Heart left ventricle (tissue), 16 donors: ENCODE measurements at regions not wholly inside any gene's neighbourhood (a gene's known extent, or its start where the extent isn't known, plus 50 kb on each side); places are given as distances from the start of the nearest gene placed in this dataset.

ENCODE experiments used
- ATAC-seq, 4 donors: fragments of 200-7000 bp; cut with Tn5 transposase; one replicate each; pipeline ENCODE4 v1.9.1; 2020 to 2022; ENCODE audit warnings: moderate library complexity in 4 of 4, mild to moderate bottlenecking in 3 of 4, moderate number of reproducible peaks in 1 of 4
- DNase-seq, 5 donors: peaks; one replicate each; pipeline ENCODE4 v3.0.0-alpha.2; 2020
- H3K27ac ChIP-seq, 12 donors: fragments of 200-600 bp; sonication (generic) in 4 of 12; one replicate each; pipeline versions ENCODE4 v1.5.0 to v1.8.0; 2016 to 2022; ENCODE audit warnings: mild to moderate bottlenecking in 2 of 12
- H3K27me3 ChIP-seq, 9 donors: fragments of 200-600 bp; sonication (generic) in 2 of 9; one replicate each; pipeline versions ENCODE4 v1.5.1 to v1.8.0; 2016 to 2022; ENCODE audit warnings: mild to moderate bottlenecking in 3 of 9
- H3K36me3 ChIP-seq, 9 donors: fragments of 200-600 bp; sonication (generic) in 2 of 9; one replicate each; pipeline versions ENCODE4 v1.5.0 to v1.8.0; 2018 to 2022; ENCODE audit warnings: mild to moderate bottlenecking in 2 of 9
- H3K4me1 ChIP-seq, 12 donors: fragments of 200-600 bp; sonication (generic) in 4 of 12; one replicate each; pipeline versions ENCODE4 v1.5.0 to v1.8.0; 2016 to 2022; ENCODE audit warnings: mild to moderate bottlenecking in 3 of 12
- H3K4me3 ChIP-seq, 12 donors: fragments of 200-600 bp; sonication (generic) in 4 of 12; one replicate each; pipeline versions ENCODE4 v1.5.0 to v1.8.0; 2017 to 2022; ENCODE audit warnings: mild to moderate bottlenecking in 9 of 12, moderate library complexity in 4 of 12
- H3K9me3 ChIP-seq, 12 donors: fragments of 200-600 bp; sonication (generic) in 4 of 12; one replicate each; pipeline versions ENCODE4 v1.5.0 to v1.8.0; 2016 to 2022; ENCODE audit warnings: mild to moderate bottlenecking in 1 of 12
- CTCF ChIP-seq, 12 donors: fragments of 200-600 bp; sonication (generic) in 4 of 12; IDR thresholded peaks; one replicate each; pipeline versions ENCODE4 v1.5.0 to v1.8.0; 2018 to 2022; ENCODE audit warnings: antibody characterized with exemption in 12 of 12, mild to moderate bottlenecking in 5 of 12
- POLR2A ChIP-seq, 2 donors: fragments of 450-650 bp; IDR thresholded peaks; one replicate each; pipeline ENCODE4 v1.6.1; 2017; ENCODE audit warnings: antibody characterized with exemption in 2 of 2, mild to moderate bottlenecking in 2 of 2, moderate library complexity in 2 of 2
- WGBS, 4 donors: extraction: QIAGEN DNeasy Blood & Tissue Kit in 2 of 4; methylation state at CpG; one replicate each; pipeline versions ENCODE4 v1.1.5 to v1.1.7; 2013 to 2018; 5-methylcytosine and 5-hydroxymethylcytosine counted together
- intact Hi-C, 10 donors: fragments of 100-400 bp; cut with DNase I; formaldehyde crosslinking; loops; one replicate each; pipeline versions ENCODE4 v1.11.1 to v1.14.2; 2022
- donor health status: ischemic (EF 13 %, LVEDD 7.1; RV severe dilation, severe dysfunction).
- donor health status: healthy with polysubstance abuse.
- donor health status: DM: no; HTN: yes; CAD: no.
- donor health status: DM: no; HTN: no; CAD: no.
- donor health status: ischemic (EF 25% LVEDD 6.9; RV normal size, moderate dysfunction).
- donor health status: ischemic (EF 25% LVEDD 5.7; RV mildly dilated, moderate dysfunction).
- donor health status: healthy.
- donor health status: DM: yes; HTN: yes; CAD: no.
- donor health status: ischemic (EF 35%, LVEDD 5.7; RV mildly dilated, moderate dysfunction).
- donor health status: nonischemic (EF 11% LVEDD 7.7; RV severe dilation, severe dysfunction).
- donor health status: DM: yes; HTN: yes; CAD: no.
- donor health status: PGD.
- donor health status: ischemic (EF 29% LVEDD 5.4; RV normal size, mild dysfunction).
- donor health status: nonischemic (EF 23%, LVEDD 6.1; RV moderate dilation, normal function).

- H3K27ac ChIP-seq: no peak overlapping the region
- 84 to 86% (median 84%) methylated on average over 3 of the region's 3 CpGs for WGBS, 4 donors
- H3K27me3 ChIP-seq: no peaks in the 10 kb centered on the region
- H3K4me3 ChIP-seq: no peak overlapping the region
- no peak for TF ChIP-seq CTCF (IDR thresholded peaks at IDR 0.05)
- no peak for TF ChIP-seq POLR2A (IDR thresholded peaks at IDR 0.05)
- DNase-seq (no peak), ATAC-seq (no peak)
- intact Hi-C loops: no loop called here
- peaks cover 0 to 5% (median 0%) of the 10 kb centered on the region in 12 donors for H3K9me3 ChIP-seq
- H3K4me1 ChIP-seq: no peaks in the 10 kb centered on the region
- H3K36me3 ChIP-seq: no peaks in the 10 kb centered on the region
Measured at GRCh38 chr9:26779062-26779461, 113.5 kb downstream of the CAAP1 start.

DNA sequence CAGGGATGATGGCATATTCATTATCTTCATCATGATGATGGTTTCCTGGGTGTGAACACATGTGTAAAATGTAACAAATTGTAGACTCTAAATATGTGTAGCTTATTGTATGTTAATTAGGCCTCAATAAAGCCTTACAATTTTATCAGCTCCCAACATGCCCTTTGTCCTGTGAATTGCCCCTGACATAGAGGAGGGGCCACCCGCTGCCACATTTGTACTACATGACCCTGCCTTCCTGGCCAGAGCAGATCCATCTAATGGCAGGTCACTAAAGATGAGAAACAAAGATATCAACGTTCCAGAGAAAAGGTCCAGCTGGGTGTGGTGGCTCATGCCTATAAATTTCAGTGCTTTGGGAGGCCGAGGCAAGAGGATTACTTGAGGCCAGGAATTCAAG, 117.2 kb downstream of the CAAP1 start:
- TF ChIP-seq POLR2A (IDR thresholded peaks at IDR 0.05) (no peak), CTCF (IDR thresholded peaks at IDR 0.05) (no peak)
- Histone ChIP-seq H3K27ac (no peak overlapping the region), H3K4me3 (no peak overlapping the region), H3K4me1 (no peaks in the 10 kb centered on the region), H3K36me3 (no peaks in the 10 kb centered on the region), H3K9me3 (peaks cover 0 to 4% (median 0%) of the 10 kb centered on the region in 12 donors), H3K27me3 (no peaks in the 10 kb centered on the region)
- DNase-seq (no peak), ATAC-seq (no peak)
- intact Hi-C loops: no loop called here
- WGBS, 4 donors: 69 to 84% (median 74%) methylated on average over 3 of the region's 3 CpGs

DNA sequence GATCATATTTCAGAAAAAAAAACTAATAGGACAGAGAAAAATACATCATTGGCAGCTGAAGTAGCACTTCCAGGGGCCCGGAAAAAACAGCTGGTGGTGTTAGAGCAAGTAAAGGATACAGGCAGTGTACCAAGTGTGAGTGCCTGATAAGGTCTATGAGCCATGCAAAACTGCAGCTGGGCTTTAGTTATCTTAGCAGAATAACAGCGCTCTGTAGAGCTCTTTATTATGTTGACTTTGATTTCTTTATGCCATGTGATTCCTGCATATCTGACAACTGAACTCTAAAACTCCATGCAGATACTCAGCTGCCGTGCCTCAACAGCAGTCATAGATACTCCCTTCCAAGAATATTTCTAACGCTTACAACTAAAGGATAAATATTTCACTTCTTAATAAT, 119.5 kb downstream of the CAAP1 start:
- intact Hi-C loops: no loop called here
- 53 to 68% (median 60%) methylated on average over 4 of the region's 4 CpGs for WGBS, 4 donors
- TF ChIP-seq POLR2A (IDR thresholded peaks at IDR 0.05) (no peak), CTCF (IDR thresholded peaks at IDR 0.05) (no peak)
- Histone ChIP-seq H3K27ac (no peak overlapping the region), H3K36me3 (no peaks in the 10 kb centered on the region), H3K9me3 (peaks cover 0 to 3% (median 0%) of the 10 kb centered on the region in 12 donors), H3K4me3 (no peak overlapping the region), H3K27me3 (no peaks in the 10 kb centered on the region), H3K4me1 (no peaks in the 10 kb centered on the region)
- no peak for DNase-seq
- ATAC-seq: no peak

- Histone ChIP-seq H3K4me1 (no peaks in the 10 kb centered on the region), H3K27me3 (no peaks in the 10 kb centered on the region), H3K36me3 (no peaks in the 10 kb centered on the region), H3K27ac (no peak overlapping the region), H3K9me3 (peaks cover 0 to 3% (median 0%) of the 10 kb centered on the region in 12 donors), H3K4me3 (no peak overlapping the region)
- WGBS, 4 donors: 44 to 69% (median 52%) methylated on average over 2 of the region's 2 CpGs
- intact Hi-C loops: no loop called here
- no peak for ATAC-seq
- no peak for TF ChIP-seq POLR2A (IDR thresholded peaks at IDR 0.05)
- no peak for TF ChIP-seq CTCF (IDR thresholded peaks at IDR 0.05)
- DNase-seq: no peak
Measured at GRCh38 chr9:26770821-26771220, 121.8 kb downstream of the CAAP1 start.
